Smooth muscle cell of the brain vasculature (primary cell): ENCODE measurements at regions not wholly inside any gene's neighbourhood (a gene's known extent, or its start where the extent isn't known, plus 50 kb on each side); places are given as distances from the start of the nearest gene placed in this dataset.
"Not testable (repeated sequence)": the region's sequence is repeated elsewhere in the genome, so short reads cannot be mapped to it uniquely, and the experiment has no call there.

ENCODE experiments used
- DNase-seq: peaks from one replicate; pipeline ENCODE4 v3.0.0-alpha.2; 2012; ENCODE audit warnings: low read depth, low spot score

GRCh38 chr3:30297112-30297511 is 309.3 kb upstream of the TGFBR2 start:
- DNase-seq: no peak

GRCh38 chr3:30299674-30300385 is 306.6 kb upstream of the TGFBR2 start:
- no peak for DNase-seq

GRCh38 chr3:30300809-30301208 is 305.6 kb upstream of the TGFBR2 start:
- DNase-seq: no peak

- no peak for DNase-seq
Measured at GRCh38 chr3:30302027-30302426, 304.4 kb upstream of the TGFBR2 start.

- no peak for DNase-seq
Measured at GRCh38 chr3:30303770-30304169, 302.6 kb upstream of the TGFBR2 start.

- DNase-seq: no peak
Measured at GRCh38 chr3:30305021-30305420, 301.4 kb upstream of the TGFBR2 start.

GRCh38 chr3:30306896-30307295 is 299.5 kb upstream of the TGFBR2 start:
- DNase-seq: no peak

GRCh38 chr3:30307372-30307950 is 298.9 kb upstream of the TGFBR2 start:
- no peak for DNase-seq

GRCh38 chr3:30308131-30308530 is 298.3 kb upstream of the TGFBR2 start:
- no peak for DNase-seq

- DNase-seq: no peak
Measured at GRCh38 chr3:30309961-30310954, 296.1 kb upstream of the TGFBR2 start.

GRCh38 chr3:30311781-30312180 is 294.6 kb upstream of the TGFBR2 start:
- no peak for DNase-seq

- DNase-seq: no peak
Measured at GRCh38 chr3:30313840-30314239, 292.6 kb upstream of the TGFBR2 start.

GRCh38 chr3:30314757-30315325 is 291.6 kb upstream of the TGFBR2 start:
- DNase-seq: no peak

- no peak for DNase-seq
Measured at GRCh38 chr3:30315447-30315846, 291.0 kb upstream of the TGFBR2 start.

- no peak for DNase-seq
Measured at GRCh38 chr3:30317561-30317960, 288.8 kb upstream of the TGFBR2 start.

GRCh38 chr3:30318110-30318509 is 288.3 kb upstream of the TGFBR2 start:
- DNase-seq: no peak

- DNase-seq: no peak
Measured at GRCh38 chr3:30319713-30320112, 286.7 kb upstream of the TGFBR2 start.

- DNase-seq: no peak
Measured at GRCh38 chr3:30320392-30320791, 286.0 kb upstream of the TGFBR2 start.

- no peak for DNase-seq
Measured at GRCh38 chr3:30321065-30321464, 285.3 kb upstream of the TGFBR2 start.

- not testable (repeated sequence) for DNase-seq
Measured at GRCh38 chr3:30323649-30324048, 282.8 kb upstream of the TGFBR2 start.

GRCh38 chr3:30324587-30324986 is 281.8 kb upstream of the TGFBR2 start:
- no peak for DNase-seq

GRCh38 chr3:30327976-30328375 is 278.4 kb upstream of the TGFBR2 start:
- not testable (repeated sequence) for DNase-seq
